ENCODE measurements at regions not wholly inside any gene's neighbourhood (a gene's known extent, or its start where the extent isn't known, plus 50 kb on each side); places are given as distances from the start of the nearest gene placed in this dataset.

DNA sequence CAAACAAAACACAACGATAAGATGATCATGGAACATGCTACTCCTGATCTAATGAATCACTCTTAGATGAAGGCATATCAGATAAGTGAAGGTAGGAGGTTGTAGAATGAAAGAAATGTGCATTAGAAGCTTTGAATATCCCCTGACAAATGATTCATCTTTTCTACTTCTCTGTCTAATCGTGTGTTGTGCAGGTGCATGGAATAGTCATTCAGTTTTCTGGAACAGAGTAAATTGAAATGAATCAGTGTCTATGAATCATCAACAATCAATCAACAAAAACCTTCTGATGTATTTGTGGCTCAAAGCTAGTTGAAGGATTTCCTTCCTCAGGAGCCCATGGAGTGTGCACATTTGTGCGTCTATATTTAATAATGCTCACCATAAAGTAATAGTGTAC is 1290.4 kb upstream of the PCDH20 start:
- TF ChIP-seq POLR2AphosphoS5 (IDR thresholded peaks at IDR 0.05), result no peak
- TF ChIP-seq, protein P1, sequence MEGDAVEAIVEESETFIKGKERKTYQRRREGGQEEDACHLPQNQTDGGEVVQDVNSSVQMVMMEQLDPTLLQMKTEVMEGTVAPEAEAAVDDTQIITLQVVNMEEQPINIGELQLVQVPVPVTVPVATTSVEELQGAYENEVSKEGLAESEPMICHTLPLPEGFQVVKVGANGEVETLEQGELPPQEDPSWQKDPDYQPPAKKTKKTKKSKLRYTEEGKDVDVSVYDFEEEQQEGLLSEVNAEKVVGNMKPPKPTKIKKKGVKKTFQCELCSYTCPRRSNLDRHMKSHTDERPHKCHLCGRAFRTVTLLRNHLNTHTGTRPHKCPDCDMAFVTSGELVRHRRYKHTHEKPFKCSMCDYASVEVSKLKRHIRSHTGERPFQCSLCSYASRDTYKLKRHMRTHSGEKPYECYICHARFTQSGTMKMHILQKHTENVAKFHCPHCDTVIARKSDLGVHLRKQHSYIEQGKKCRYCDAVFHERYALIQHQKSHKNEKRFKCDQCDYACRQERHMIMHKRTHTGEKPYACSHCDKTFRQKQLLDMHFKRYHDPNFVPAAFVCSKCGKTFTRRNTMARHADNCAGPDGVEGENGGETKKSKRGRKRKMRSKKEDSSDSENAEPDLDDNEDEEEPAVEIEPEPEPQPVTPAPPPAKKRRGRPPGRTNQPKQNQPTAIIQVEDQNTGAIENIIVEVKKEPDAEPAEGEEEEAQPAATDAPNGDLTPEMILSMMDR (IDR thresholded peaks at IDR 0.05), result no peak
- no peak for TF ChIP-seq POLR2A (IDR thresholded peaks at IDR 0.05)
- no peaks in the 10 kb centered on the region for H3K36me3 ChIP-seq
- 72% methylated on average over 3 of the region's 3 CpGs for WGBS
- H3K9me3 ChIP-seq, result no peaks in the 10 kb centered on the region
- intact Hi-C loops (cut with DNase I), result no loop called here
- no peak overlapping the region for H3K4me3 ChIP-seq
- no peaks in the 10 kb centered on the region for H3K4me1 ChIP-seq (replicated peaks)
- DNase-seq (ENCODE audit: low spot score), result no peak
- H3K27ac ChIP-seq, result no peak overlapping the region
- no peaks in the 10 kb centered on the region for H3K27me3 ChIP-seq (replicated peaks; ENCODE audit: insufficient read depth)

DNA sequence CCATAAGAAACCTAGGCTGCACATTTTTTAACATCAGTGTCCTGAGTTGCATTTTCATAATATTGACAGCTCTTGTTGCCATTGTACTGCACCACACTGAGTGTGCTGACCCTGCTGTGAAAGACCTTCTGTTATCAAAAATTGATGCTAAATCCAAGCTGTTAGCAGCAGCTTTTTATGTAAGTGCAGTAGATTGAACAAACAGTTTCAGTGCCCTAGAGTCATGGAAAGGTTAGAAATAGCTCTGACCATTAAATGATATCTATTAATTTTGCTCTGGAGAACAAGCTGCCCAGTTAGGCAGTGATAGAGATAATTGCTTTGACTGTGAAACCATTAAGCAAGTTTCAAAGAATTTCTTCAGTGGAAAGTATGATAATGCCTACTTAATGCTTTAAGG is 1289.2 kb upstream of the PCDH20 start:
- H3K9me3 ChIP-seq, result no peaks in the 10 kb centered on the region
- intact Hi-C loops (cut with DNase I), result no loop called here
- no peak for DNase-seq (ENCODE audit: low spot score)

DNA sequence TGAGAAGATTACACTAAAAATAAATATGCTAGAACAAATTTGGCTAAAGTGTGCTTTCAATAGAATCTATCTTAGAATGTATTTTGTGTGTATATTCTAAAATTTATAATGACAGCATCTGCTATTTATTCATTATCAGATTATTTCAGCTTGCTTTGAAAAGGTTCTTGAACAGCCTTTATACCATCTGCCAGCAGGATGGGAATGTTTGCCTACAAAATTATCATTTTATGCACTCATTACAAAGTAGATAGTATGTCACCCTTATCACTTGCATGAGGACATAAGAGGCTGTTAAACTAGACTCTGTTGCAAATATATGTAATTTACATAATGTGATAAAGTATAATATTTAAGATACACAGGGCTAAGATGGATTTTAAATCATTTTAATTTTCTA is 1286.9 kb upstream of the PCDH20 start:
- H3K27ac ChIP-seq, result no peak overlapping the region
- no peaks in the 10 kb centered on the region for H3K9me3 ChIP-seq
- TF ChIP-seq POLR2AphosphoS5 (IDR thresholded peaks at IDR 0.05) (no peak), POLR2A (IDR thresholded peaks at IDR 0.05) (no peak)
- TF ChIP-seq, protein P1 (IDR thresholded peaks at IDR 0.05), result no peak
- no peak for DNase-seq (ENCODE audit: low spot score)
- H3K27me3 ChIP-seq (replicated peaks; ENCODE audit: insufficient read depth), result no peaks in the 10 kb centered on the region
- H3K4me3 ChIP-seq, result no peak overlapping the region
- H3K4me1 ChIP-seq (replicated peaks), result no peaks in the 10 kb centered on the region
- no peaks in the 10 kb centered on the region for H3K36me3 ChIP-seq
- intact Hi-C loops (cut with DNase I), result no loop called here

More for the DNA sequence above, 1289.2 kb upstream of the PCDH20 start:
- Histone ChIP-seq H3K4me1 (replicated peaks) (no peaks in the 10 kb centered on the region), H3K36me3 (no peaks in the 10 kb centered on the region), H3K27me3 (replicated peaks; ENCODE audit: insufficient read depth) (no peaks in the 10 kb centered on the region), H3K4me3 (no peak overlapping the region), H3K27ac (no peak overlapping the region)
- TF ChIP-seq POLR2AphosphoS5 (IDR thresholded peaks at IDR 0.05) (no peak), POLR2A (IDR thresholded peaks at IDR 0.05) (no peak)
- TF ChIP-seq, protein P1 (IDR thresholded peaks at IDR 0.05), result no peak

DNA sequence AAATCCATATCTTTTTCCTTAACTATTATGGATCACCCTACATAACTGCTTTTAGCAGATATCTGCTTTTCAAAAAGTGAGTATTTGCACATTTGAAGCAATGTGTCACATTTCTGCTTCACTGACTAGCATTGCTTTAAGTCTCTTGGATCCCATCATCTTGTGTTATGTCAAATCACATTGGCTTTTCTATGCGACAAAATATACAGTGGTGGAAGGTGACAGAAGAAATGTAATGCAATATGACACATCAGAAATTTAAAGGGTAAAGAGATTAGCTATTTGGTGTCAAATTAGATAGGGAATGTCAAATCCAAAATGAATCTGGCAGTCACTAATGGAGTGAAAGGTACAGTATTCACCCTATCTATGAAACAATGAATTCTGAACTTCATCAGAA is 1282.1 kb upstream of the PCDH20 start:
- H3K4me3 ChIP-seq, result no peak overlapping the region
- intact Hi-C loops (cut with DNase I), result no loop called here
- WGBS, result 83% methylated on average over 1 of the region's 1 CpG

DNA sequence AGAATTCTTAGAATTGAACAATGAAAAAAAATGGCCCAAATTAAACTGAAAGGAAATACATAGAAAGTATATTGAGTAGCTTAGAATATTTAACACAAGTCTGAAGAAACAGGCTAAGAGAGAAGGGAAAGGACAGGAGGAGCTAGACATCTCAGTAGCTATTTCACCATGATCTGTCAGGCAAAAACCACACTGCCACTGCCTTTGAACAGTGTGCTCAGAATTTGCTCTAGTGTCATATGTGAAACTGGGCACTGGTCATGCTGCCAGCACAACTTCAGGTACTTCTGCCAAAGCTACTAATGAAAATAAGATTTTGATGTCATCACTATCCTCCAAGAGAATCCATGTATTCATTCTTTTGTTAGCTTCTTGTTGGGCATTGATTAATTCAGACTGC is 1280.8 kb upstream of the PCDH20 start:
- no peaks in the 10 kb centered on the region for H3K36me3 ChIP-seq
- no peaks in the 10 kb centered on the region for H3K4me1 ChIP-seq (replicated peaks)
- no peak for DNase-seq (ENCODE audit: low spot score)
- TF ChIP-seq, protein P1 (IDR thresholded peaks at IDR 0.05), result no peak
- TF ChIP-seq POLR2A (IDR thresholded peaks at IDR 0.05), result no peak
- no peak for TF ChIP-seq POLR2AphosphoS5 (IDR thresholded peaks at IDR 0.05)
- no peak overlapping the region for H3K27ac ChIP-seq
- no peaks in the 10 kb centered on the region for H3K27me3 ChIP-seq (replicated peaks; ENCODE audit: insufficient read depth)
- intact Hi-C loops (cut with DNase I), result no loop called here
- no peak overlapping the region for H3K4me3 ChIP-seq
- no peaks in the 10 kb centered on the region for H3K9me3 ChIP-seq

More for the DNA sequence above, 1282.1 kb upstream of the PCDH20 start:
- no peaks in the 10 kb centered on the region for H3K4me1 ChIP-seq (replicated peaks)
- no peaks in the 10 kb centered on the region for H3K27me3 ChIP-seq (replicated peaks; ENCODE audit: insufficient read depth)
- TF ChIP-seq, protein P1 (IDR thresholded peaks at IDR 0.05), result no peak
- TF ChIP-seq POLR2A (IDR thresholded peaks at IDR 0.05), result no peak
- no peak for TF ChIP-seq POLR2AphosphoS5 (IDR thresholded peaks at IDR 0.05)
- no peak overlapping the region for H3K27ac ChIP-seq
- H3K9me3 ChIP-seq, result no peaks in the 10 kb centered on the region
- no peak for DNase-seq (ENCODE audit: low spot score)
- H3K36me3 ChIP-seq, result no peaks in the 10 kb centered on the region

All from prostate gland (tissue), 2 donors.